GM10248 (cell line): ENCODE measurements at regions not wholly inside any gene's neighbourhood (a gene's known extent, or its start where the extent isn't known, plus 50 kb on each side); places are given as distances from the start of the nearest gene placed in this dataset.

ENCODE experiments used
- CTCF ChIA-PET: fragments of 300-600 bp; sonication (Branson Sonifier 250); formaldehyde crosslinking; extraction: SDS; loops from one replicate; lab custom pipeline; 2021; ENCODE audit warnings: antibody characterized with exemption; lab: Yijun Ruan, JAX
- POLR2A ChIA-PET: fragments of 350-650 bp; sonication (Branson Sonifier 250); formaldehyde crosslinking; extraction: SDS; loops from one replicate; lab custom pipeline; 2020; ENCODE audit warnings: antibody characterized with exemption; lab: Yijun Ruan, JAX
- DNase-seq: peaks from one replicate; pipeline ENCODE4 v3.0.0; 2012; ENCODE audit errors: extremely low spot score
- CTCF ChIP-seq: IDR thresholded peaks from 2 replicates; pipeline ENCODE4 v1.5.1; 2012; ENCODE audit warnings: mild to moderate bottlenecking, low read depth; ENCODE audit errors: extremely low read depth, missing control alignments, control extremely low read depth

GRCh38 chr16:24452724-24453123 is 86.6 kb upstream of the RBBP6 start:
- no peak for TF ChIP-seq CTCF
- ChIA-PET POLR2A (no interaction called here), CTCF (no interaction called here)
- DNase-seq: no peak

DNA sequence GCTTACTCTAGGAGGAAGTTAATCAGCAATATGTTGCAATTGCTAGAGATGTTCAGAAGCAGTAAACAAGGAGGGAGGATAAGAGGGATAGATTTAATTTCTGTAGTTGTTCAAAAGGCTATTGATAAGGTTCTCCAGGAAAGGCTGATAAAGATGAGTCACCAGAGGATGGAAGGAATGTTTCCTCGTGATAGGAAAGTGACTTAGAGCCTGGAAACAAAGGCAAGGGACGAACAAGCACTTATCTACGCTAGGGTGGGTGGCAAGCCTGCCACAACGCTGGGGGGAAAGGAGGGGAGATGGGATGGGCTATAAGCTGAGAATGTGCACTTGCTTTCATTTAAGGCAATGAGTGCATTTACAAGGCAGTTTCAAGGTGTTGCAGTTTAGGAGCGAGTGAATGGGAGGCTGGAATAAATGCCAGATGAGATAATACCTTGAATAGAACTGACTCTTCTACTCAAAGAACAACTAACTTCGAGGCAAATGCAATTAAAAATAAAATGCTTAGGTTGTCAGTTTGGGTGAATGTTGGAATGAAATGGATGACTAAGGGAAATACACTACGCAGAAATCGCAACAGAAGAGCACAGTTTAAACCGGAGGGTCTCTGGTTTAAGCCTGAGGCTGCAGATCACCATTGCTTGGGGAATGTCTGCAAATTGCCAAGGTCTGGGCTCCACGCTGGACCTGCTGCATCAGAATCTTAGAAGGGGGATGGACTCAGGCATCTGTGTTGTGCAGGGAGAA is 76.0 kb upstream of the RBBP6 start:
- TF ChIP-seq CTCF: no peak
- ChIA-PET CTCF (no interaction called here), POLR2A (no interaction called here)
- no peak for DNase-seq

DNA sequence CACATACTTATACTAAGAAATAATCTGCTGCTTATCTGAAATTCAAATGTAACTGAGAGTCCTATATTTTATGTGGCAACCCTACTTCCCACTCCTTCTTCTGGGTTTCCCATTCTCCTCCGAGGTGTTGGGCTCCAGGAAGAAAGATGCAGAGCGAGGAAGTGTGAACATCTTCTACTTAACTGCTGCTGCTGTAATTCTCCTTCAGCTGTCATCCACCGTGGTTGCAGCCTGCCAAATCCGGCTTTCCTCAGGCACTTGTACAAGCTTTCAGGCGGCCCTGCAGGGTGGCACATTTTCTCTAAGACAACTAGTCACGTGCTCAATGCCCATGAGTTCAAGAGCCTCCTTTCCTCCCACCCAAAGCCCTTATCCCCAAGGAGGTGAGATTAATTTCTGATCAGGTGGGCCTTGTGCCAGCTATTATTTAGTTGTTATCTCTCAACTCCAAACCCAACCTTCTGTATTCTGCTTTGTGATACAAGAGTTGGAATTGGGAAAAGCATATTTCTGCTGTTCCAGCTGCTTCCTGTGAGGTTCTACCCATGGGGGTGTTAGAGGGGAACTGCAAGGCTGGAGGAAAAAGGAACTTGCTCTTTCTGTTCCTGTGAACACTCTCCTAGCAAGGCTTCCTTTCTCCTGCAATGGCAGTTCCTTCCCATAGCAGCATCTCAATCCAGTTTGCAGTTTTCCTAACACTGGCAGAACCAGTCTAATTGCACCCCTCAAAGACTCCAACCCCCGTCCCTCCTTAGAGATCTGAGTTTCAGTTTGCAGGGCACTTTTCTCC is 67.6 kb upstream of the RBBP6 start:
- POLR2A ChIA-PET: no interaction called here
- no peak for TF ChIP-seq CTCF
- CTCF ChIA-PET: interaction anchor here (0.6 to 1.5 kb wide), 2 partner anchors 38 to 219 kb away, joined by 3 read pairs; no protein-coding TSS in a partner anchor
- DNase-seq: no peak

DNA sequence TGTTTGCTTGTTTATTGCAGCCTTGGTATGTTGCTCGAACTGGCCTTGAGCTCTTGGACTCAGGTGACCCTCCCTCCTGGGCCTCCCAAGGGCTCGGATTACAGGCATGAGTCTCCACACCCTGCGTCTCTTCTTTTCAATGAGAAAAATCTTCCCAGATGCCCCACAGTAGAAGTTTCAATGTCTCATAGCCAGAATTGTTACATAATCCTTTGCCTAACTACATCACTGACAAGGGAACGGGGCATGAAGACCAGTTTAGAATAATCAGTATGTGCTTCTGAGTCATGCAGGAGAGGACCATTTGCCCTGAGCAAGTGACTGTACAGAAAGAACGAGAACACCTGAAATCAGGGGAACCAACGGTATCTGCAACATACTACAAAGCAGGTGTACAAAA is 61.9 kb upstream of the RBBP6 start:
- ChIA-PET CTCF (interaction anchor here (3.5 kb wide), 1 partner anchor 27 kb away, joined by 11 read pairs; no protein-coding TSS in a partner anchor), POLR2A (no interaction called here)
- no peak for TF ChIP-seq CTCF
- DNase-seq: no peak

DNA sequence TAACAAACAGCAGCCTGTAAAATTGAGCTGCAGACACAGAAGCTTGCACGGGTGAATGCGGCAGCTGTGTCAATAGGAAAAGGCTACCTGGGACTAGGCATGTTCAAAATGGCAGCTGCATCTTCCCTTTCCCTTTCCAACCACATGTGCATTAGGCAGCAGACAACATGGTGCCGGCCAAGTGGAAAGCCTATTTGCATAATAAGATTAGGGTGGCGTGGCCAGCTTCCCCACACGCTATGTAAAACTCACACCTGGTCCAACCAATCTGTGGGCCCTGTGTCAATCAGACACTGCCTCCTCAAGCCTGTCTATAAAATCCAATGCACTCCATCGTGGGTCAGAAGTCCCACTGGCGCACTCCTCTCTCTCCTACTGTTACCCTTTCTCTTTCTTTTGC is 61.0 kb upstream of the RBBP6 start:
- DNase-seq: no peak
- TF ChIP-seq CTCF: no peak
- ChIA-PET POLR2A (no interaction called here), CTCF (interaction anchor here (0.8 kb wide), 1 partner anchor 39 kb away, joined by 3 read pairs; no protein-coding TSS in a partner anchor)

DNA sequence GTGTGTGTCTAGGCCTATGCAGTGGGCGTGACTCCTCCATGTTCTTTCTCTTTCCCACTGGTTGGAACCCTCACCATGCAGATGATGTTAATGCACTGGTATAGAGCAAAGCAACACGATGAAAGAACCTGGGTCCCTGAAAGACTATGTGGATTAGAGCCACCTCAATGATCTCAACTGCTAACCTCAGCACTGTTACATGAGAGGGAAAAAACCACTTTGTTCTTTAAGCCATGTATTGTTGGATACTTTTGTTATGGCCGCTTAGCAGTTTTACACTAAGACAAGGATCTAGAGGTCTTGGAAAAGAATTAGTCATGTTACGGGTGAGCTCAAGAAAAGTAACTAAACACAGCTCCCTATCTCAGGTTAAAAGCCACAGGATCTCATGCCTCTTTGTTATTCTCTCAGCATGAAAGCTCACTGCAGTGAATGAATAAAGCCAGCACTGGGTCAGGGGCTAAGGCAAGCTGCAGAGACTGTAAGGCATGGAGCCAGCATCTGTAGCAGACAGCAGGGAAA is 56.6 kb upstream of the RBBP6 start:
- CTCF ChIA-PET: no interaction called here
- TF ChIP-seq CTCF: no peak
- POLR2A ChIA-PET: no interaction called here

More for the DNA sequence above, 56.6 kb upstream of the RBBP6 start:
- no peak for DNase-seq
